CD8-positive, alpha-beta memory T cell (primary cell): ENCODE measurements at regions not wholly inside any gene's neighbourhood (a gene's known extent, or its start where the extent isn't known, plus 50 kb on each side); places are given as distances from the start of the nearest gene placed in this dataset.

Source experiments
- CTCF ChIA-PET: fragments of 350-600 bp; sonication (Branson Sonifier 250); formaldehyde crosslinking; loops from one replicate; lab custom pipeline; 2021; ENCODE audit warnings: antibody characterized with exemption; lab: Charles Lee
- POLR2A ChIA-PET: fragments of 350-600 bp; sonication (Branson Sonifier 250); formaldehyde crosslinking; loops from one replicate; lab custom pipeline; 2021; ENCODE audit warnings: antibody characterized with exemption; lab: Charles Lee
- DNase-seq, 5 donors: peaks; one replicate each; pipeline versions ENCODE4 v3.0.0 to v3.0.0-alpha.2; 2020 to 2022; ENCODE audit warnings: mixed read lengths in 1 of 5
- H3K27ac ChIP-seq: one replicate; pipeline ENCODE4 v1.7.0; 2013; ENCODE audit warnings: low read depth, mild to moderate bottlenecking, low read length, moderate library complexity
- H3K27me3 ChIP-seq: 2 replicates; pipeline ENCODE4 v1.7.0; 2013; ENCODE audit warnings: low read length, mild to moderate bottlenecking; ENCODE audit not compliant: insufficient read depth, poor library complexity, severe bottlenecking
- H3K36me3 ChIP-seq: 2 replicates; pipeline ENCODE4 v1.7.0; 2013; ENCODE audit warnings: mild to moderate bottlenecking, low read length, moderate library complexity; ENCODE audit not compliant: insufficient read depth
- H3K4me1 ChIP-seq: 2 replicates; pipeline ENCODE4 v1.7.0; 2013; ENCODE audit warnings: mild to moderate bottlenecking, low read length, moderate library complexity; ENCODE audit not compliant: insufficient read depth
- H3K4me3 ChIP-seq: 2 replicates; pipeline ENCODE4 v1.7.0; 2013; ENCODE audit warnings: mild to moderate bottlenecking, low read length
- H3K9me3 ChIP-seq: 2 replicates; pipeline ENCODE4 v1.7.0; 2013; ENCODE audit warnings: mild to moderate bottlenecking, low read length
- H3K27ac Mint-ChIP-seq, 8 donors: one replicate each; pipeline ENCODE4 v1.8.0; 2020 to 2021; ENCODE audit warnings: mixed read lengths in 8 of 8, mild to moderate bottlenecking in 6 of 8, inconsistent platforms in 3 of 8, moderate library complexity in 3 of 8
- H3K27me3 Mint-ChIP-seq, 2 donors: one replicate each; pipeline ENCODE4 v1.8.0; 2020 to 2021; ENCODE audit warnings: mixed read lengths in 2 of 2, mild to moderate bottlenecking in 1 of 2, moderate library complexity in 1 of 2
- H3K36me3 Mint-ChIP-seq, 3 donors: one replicate each; pipeline ENCODE4 v1.8.0; 2020 to 2021; ENCODE audit warnings: mixed read lengths in 3 of 3, inconsistent platforms in 1 of 3, mild to moderate bottlenecking in 1 of 3
- H3K4me1 Mint-ChIP-seq, 3 donors: one replicate each; pipeline ENCODE4 v1.8.0; 2020 to 2021; ENCODE audit warnings: mixed read lengths in 3 of 3, inconsistent platforms in 1 of 3, mild to moderate bottlenecking in 1 of 3
- H3K4me3 Mint-ChIP-seq, 7 donors: one replicate each; pipeline ENCODE4 v1.8.0; 2020 to 2021; ENCODE audit warnings: mixed read lengths in 7 of 7, mild to moderate bottlenecking in 6 of 7, moderate library complexity in 4 of 7, inconsistent platforms in 2 of 7
- H3K9me3 Mint-ChIP-seq, 5 donors: one replicate each; pipeline ENCODE4 v1.8.0; 2020 to 2022; ENCODE audit warnings: mixed read lengths in 5 of 5, mild to moderate bottlenecking in 3 of 5, moderate library complexity in 2 of 5, inconsistent platforms in 1 of 5

GRCh38 chr2:191556463-191556862 lies 121.5 kb upstream of the NABP1 start:
- H3K27ac Mint-ChIP-seq: no peak overlapping the region
- H3K36me3 Mint-ChIP-seq: no peaks in the 10 kb centered on the region
- Histone ChIP-seq H3K4me1 (peaks cover 3% of the 10 kb centered on the region), H3K36me3 (no peaks in the 10 kb centered on the region), H3K9me3 (no peaks in the 10 kb centered on the region), H3K27me3 (no peaks in the 10 kb centered on the region), H3K27ac (no peak overlapping the region), H3K4me3 (no peak overlapping the region)
- H3K4me1 Mint-ChIP-seq: peaks cover 3 to 4% (median 3%) of the 10 kb centered on the region in 3 donors
- H3K4me3 Mint-ChIP-seq: no peak overlapping the region
- no peaks in the 10 kb centered on the region for H3K9me3 Mint-ChIP-seq
- no peak for DNase-seq
- POLR2A ChIA-PET: no interaction called here
- peaks cover 3 to 30% of the 10 kb centered on the region in 2 donors for H3K27me3 Mint-ChIP-seq
- CTCF ChIA-PET: interaction anchor here (0.9 to 6.8 kb wide), 5 partner anchors 135 to 606 kb away, joined by 3 to 77 read pairs (median 3); no protein-coding TSS in a partner anchor

- Histone ChIP-seq H3K4me3 (no peak overlapping the region), H3K36me3 (no peaks in the 10 kb centered on the region), H3K27ac (no peak overlapping the region), H3K9me3 (no peaks in the 10 kb centered on the region), H3K27me3 (no peaks in the 10 kb centered on the region), H3K4me1 (peaks cover 3% of the 10 kb centered on the region)
- Mint-ChIP-seq H3K36me3 (no peaks in the 10 kb centered on the region), H3K9me3 (no peaks in the 10 kb centered on the region), H3K27me3 (peaks cover 3 to 30% of the 10 kb centered on the region in 2 donors), H3K4me3 (no peak overlapping the region), H3K27ac (peak overlapping the region in 1 of 8 donors; percentile 34), H3K4me1 (peaks cover 3 to 4% (median 3%) of the 10 kb centered on the region in 3 donors)
- ChIA-PET POLR2A (no interaction called here), CTCF (interaction anchor here (1.6 to 1.9 kb wide), 2 partner anchors 139 to 604 kb away, joined by 4 to 8 read pairs; no protein-coding TSS in a partner anchor)
- no peak for DNase-seq
Observed at GRCh38 chr2:191557841-191558240, 120.1 kb upstream of the NABP1 start.

GRCh38 chr2:191559569-191559968 lies 118.4 kb upstream of the NABP1 start:
- Histone ChIP-seq H3K9me3 (no peaks in the 10 kb centered on the region), H3K4me1 (peaks cover 3% of the 10 kb centered on the region), H3K4me3 (no peak overlapping the region), H3K27ac (no peak overlapping the region), H3K36me3 (no peaks in the 10 kb centered on the region), H3K27me3 (no peaks in the 10 kb centered on the region)
- Mint-ChIP-seq H3K9me3 (no peaks in the 10 kb centered on the region), H3K4me3 (no peak overlapping the region), H3K27me3 (peaks cover 10 to 30% of the 10 kb centered on the region in 2 donors), H3K27ac (no peak overlapping the region), H3K4me1 (peaks cover 3 to 4% (median 3%) of the 10 kb centered on the region in 3 donors), H3K36me3 (no peaks in the 10 kb centered on the region)
- ChIA-PET CTCF (interaction anchor here (1.9 to 2.8 kb wide), 3 partner anchors 9 to 603 kb away, joined by 6 to 15 read pairs (median 8); no protein-coding TSS in a partner anchor), POLR2A (no interaction called here)
- no peak for DNase-seq

- no peaks in the 10 kb centered on the region for H3K36me3 ChIP-seq
- POLR2A ChIA-PET: no interaction called here
- H3K27ac ChIP-seq: no peak overlapping the region
- Mint-ChIP-seq H3K4me1 (peaks cover 0 to 3% (median 3%) of the 10 kb centered on the region in 3 donors), H3K36me3 (no peaks in the 10 kb centered on the region), H3K9me3 (no peaks in the 10 kb centered on the region), H3K27me3 (peaks cover 13 to 36% of the 10 kb centered on the region in 2 donors), H3K4me3 (no peak overlapping the region), H3K27ac (peak overlapping the region in 1 of 8 donors; percentile 31)
- DNase-seq: no peak
- CTCF ChIA-PET: interaction anchor here (2.3 to 2.8 kb wide), 2 partner anchors 8 to 602 kb away, joined by 6 to 15 read pairs; no protein-coding TSS in a partner anchor
- H3K4me1 ChIP-seq: no peaks in the 10 kb centered on the region
- H3K4me3 ChIP-seq: no peak overlapping the region
- no peaks in the 10 kb centered on the region for H3K9me3 ChIP-seq
- no peaks in the 10 kb centered on the region for H3K27me3 ChIP-seq
Observed at GRCh38 chr2:191560411-191560980, 117.4 kb upstream of the NABP1 start.

- Mint-ChIP-seq H3K36me3 (no peaks in the 10 kb centered on the region), H3K4me1 (peaks cover 13 to 16% (median 15%) of the 10 kb centered on the region in 3 donors), H3K27me3 (peaks cover 20 to 61% of the 10 kb centered on the region in 2 donors), H3K9me3 (no peaks in the 10 kb centered on the region), H3K4me3 (no peak overlapping the region), H3K27ac (peak overlapping the region in 1 of 8 donors; percentile 21)
- Histone ChIP-seq H3K27ac (no peak overlapping the region), H3K4me3 (no peak overlapping the region), H3K4me1 (peaks cover 5% of the 10 kb centered on the region), H3K36me3 (no peaks in the 10 kb centered on the region), H3K9me3 (no peaks in the 10 kb centered on the region), H3K27me3 (no peaks in the 10 kb centered on the region)
- ChIA-PET CTCF (interaction anchor here (0.9 to 4.0 kb wide), 4 partner anchors 11 to 598 kb away, joined by 3 to 26 read pairs (median 7); no protein-coding TSS in a partner anchor), POLR2A (no interaction called here)
- no peak for DNase-seq
Observed at GRCh38 chr2:191565120-191565519, 112.8 kb upstream of the NABP1 start.

GRCh38 chr2:191565647-191566198 lies 112.2 kb upstream of the NABP1 start:
- peaks cover 3% of the 10 kb centered on the region for H3K27me3 ChIP-seq
- Mint-ChIP-seq H3K36me3 (no peaks in the 10 kb centered on the region), H3K27me3 (peaks cover 21 to 65% of the 10 kb centered on the region in 2 donors), H3K4me3 (no peak overlapping the region), H3K9me3 (no peaks in the 10 kb centered on the region), H3K4me1 (peaks cover 19 to 22% (median 21%) of the 10 kb centered on the region in 3 donors), H3K27ac (peak overlapping the region in 1 of 8 donors; percentile 21)
- DNase-seq: no peak
- POLR2A ChIA-PET: interaction anchor here (0.6 kb wide), 1 partner anchor 127 kb away, joined by 3 read pairs; no protein-coding TSS in a partner anchor
- H3K4me1 ChIP-seq: peaks cover 10% of the 10 kb centered on the region
- no peak overlapping the region for H3K4me3 ChIP-seq
- H3K36me3 ChIP-seq: no peaks in the 10 kb centered on the region
- CTCF ChIA-PET: interaction anchor here (0.6 to 4.0 kb wide), 6 partner anchors 12 to 597 kb away, joined by 3 to 26 read pairs (median 4); no protein-coding TSS in a partner anchor
- H3K9me3 ChIP-seq: no peaks in the 10 kb centered on the region
- peak overlapping the region; percentile 19 for H3K27ac ChIP-seq

GRCh38 chr2:191566344-191566743 lies 111.6 kb upstream of the NABP1 start:
- Mint-ChIP-seq H3K4me1 (peaks cover 26 to 28% (median 27%) of the 10 kb centered on the region in 3 donors), H3K27ac (no peak overlapping the region), H3K27me3 (peaks cover 21 to 65% of the 10 kb centered on the region in 2 donors), H3K9me3 (no peaks in the 10 kb centered on the region), H3K4me3 (no peak overlapping the region), H3K36me3 (no peaks in the 10 kb centered on the region)
- H3K4me3 ChIP-seq: no peak overlapping the region
- ChIA-PET CTCF (interaction anchor here (0.7 to 4.0 kb wide), 15 partner anchors 12 to 596 kb away, joined by 3 to 26 read pairs (median 3); no protein-coding TSS in a partner anchor), POLR2A (interaction anchor here (0.6 kb wide), 1 partner anchor 47 kb away, joined by 9 read pairs; no protein-coding TSS in a partner anchor)
- H3K4me1 ChIP-seq: peaks cover 16% of the 10 kb centered on the region
- H3K36me3 ChIP-seq: no peaks in the 10 kb centered on the region
- H3K9me3 ChIP-seq: no peaks in the 10 kb centered on the region
- no peak overlapping the region for H3K27ac ChIP-seq
- peak; percentile 49 to 69 (median 56) for DNase-seq
- H3K27me3 ChIP-seq: peaks cover 4% of the 10 kb centered on the region
